Embryonic facial prominence (tissue), 1 donor: ENCODE measurements at regions not wholly inside any gene's neighbourhood (a gene's known extent, or its start where the extent isn't known, plus 50 kb on each side); places are given as distances from the start of the nearest gene placed in this dataset.

Experiments
- DNase-seq: peaks from one replicate; pipeline ENCODE4 v3.0.0-alpha.2; 2016; ENCODE audit errors: extremely low spot score

DNA sequence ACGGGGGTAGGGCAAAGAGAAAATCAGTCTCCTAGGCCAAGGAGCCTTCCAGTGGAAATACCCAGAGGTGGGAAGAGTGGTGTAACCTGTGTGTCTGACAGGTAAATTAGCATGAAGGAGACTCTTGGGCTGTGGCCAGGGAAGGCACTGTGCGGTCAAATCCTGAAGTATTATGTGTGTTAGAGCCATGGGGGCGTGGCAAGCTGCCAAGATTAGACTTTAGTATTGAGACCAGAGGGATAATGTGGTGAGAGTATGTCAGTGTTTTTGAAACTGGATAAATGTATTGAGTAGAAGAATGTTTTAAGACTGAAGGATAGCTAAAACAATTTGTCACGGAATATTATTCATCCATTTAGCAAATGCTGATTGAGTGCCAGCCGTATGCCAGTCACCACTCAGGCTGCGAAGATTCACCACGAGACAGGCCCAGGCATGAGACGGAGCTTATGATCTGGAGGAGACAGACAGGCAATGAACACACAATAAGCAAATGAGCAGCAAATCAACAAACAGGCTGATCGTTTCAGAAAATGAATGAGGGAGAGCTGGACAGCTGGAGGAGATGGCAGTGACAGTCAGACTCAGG, 445.9 kb downstream of the MCTP2 start:
- no peak for DNase-seq

DNA sequence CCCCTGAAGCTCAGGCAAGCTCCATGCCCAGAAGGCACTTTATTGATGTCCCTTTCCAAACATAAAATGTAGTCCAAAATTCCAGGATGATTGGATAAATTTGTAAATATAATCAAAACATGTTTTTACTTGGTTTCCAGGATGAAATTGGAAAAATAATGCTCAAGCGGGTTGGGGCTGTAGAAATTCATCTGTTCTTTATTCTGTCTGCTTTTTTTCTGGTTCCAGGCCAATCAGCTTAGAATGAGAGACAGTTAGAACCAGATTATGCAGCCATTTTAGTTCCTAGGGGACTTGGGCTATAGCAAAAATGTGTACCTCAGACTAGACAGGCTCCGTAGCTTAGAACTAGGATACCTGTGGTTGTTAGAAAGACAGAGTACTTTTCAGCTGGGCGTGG, 450.8 kb downstream of the MCTP2 start:
- DNase-seq, result no peak

DNA sequence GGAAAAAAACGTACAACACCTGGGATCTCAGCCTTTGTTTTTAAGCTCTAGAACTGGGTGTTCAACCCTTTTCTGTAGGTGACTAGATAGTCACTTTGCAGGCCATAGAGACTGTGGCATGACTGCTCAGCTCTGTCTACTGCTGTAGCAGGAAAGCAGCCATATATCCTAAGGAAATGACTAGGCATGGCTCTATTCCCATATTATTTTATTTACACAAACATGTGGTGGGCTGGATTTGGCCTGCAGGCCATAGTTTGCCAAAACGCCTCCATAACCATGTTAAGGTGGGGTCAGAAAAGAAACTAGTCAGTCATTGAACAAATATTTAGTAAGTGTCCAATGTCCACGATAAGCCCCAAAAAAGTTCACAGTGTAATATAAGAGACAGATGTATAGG, 452.5 kb downstream of the MCTP2 start:
- DNase-seq, result no peak

DNA sequence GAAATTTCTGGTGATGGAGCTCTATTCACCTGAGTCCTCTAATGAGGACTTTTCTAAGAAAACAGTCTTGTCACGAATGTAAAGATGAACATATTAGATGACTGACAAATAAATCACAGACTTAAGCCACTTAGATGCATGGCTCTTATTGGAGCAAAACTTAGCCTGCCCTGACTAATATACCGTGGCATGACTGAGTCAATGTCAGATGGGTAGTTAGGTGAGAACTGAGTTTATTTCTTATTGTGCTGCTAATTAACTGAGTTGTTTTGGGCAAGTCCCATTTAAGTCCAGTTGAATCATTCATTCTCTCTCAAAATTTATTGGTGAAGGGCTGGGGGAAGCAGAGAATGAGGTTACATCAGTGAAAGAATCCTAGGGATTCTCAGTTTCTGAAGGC, 459.8 kb downstream of the MCTP2 start:
- no peak for DNase-seq

DNA sequence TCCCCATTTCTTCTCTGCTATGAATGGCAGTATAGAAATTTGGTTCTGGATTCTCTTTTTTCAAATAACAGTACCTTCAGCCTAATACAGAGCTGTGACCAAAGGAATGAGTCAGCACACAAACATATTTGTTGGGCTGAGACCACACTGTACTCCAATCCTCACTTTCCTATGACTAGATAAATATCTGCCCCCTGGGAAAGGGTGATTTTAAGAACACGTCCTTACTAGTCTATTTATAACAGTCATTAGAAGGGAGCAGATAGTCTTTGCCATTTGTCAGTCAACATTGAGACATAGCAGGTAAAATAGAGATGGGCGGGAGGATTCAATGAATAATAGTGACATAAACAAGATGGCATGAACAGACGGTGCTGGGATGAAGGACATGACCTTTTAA, 461.3 kb downstream of the MCTP2 start:
- no peak for DNase-seq

DNA sequence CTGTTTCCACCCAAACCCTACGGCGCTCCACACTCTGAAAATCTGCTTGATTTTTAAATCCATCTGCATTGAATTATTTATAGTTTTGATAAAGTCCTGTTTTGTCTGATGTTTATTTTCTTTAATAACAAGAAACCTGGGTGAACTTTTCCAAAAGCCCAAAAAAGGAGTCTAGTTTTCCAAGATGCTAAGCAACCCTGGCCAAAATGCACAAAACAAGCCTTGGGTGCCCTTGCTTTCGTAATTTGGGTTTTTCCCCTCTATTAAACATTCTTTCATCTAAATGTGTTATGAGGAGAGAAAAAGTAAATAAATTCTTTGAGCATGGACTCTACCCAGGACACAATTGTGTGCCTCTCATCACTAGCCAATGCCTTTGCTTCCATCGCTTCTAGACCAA, 468.9 kb downstream of the MCTP2 start:
- DNase-seq, result no peak

DNA sequence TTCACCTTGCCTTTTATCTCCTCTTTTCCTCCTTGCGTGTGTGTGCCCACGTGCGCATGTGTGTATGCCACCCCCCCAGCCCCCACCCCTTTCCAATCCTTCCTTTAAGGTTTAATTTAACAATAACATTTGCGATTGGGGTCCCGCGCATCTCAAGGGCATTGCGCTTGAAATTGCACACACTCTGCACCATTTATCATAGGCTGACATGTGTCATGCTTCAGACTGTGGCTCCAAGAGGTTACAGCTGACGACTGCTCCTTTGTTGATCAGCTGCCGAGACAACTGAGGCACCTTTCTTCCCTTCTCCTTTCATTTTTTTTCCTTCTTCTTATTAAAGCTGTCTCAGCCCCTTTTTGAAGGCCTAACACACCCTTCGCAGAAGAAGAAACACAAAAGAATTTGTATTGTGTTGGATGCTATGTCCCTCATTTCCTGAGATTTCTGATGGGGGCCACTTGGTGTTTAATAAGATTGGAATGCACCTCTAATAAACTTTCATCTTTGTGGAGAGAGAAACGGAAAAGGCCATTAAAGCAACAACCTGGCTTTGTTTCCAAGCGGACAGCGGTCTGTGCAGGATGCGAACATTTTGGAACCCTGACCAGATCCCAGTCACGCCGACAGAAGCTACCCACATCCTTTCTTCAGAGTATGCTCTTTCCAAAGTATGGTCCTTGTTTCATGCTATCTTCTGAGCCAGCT, 470.1 kb downstream of the MCTP2 start:
- no peak for DNase-seq

DNA sequence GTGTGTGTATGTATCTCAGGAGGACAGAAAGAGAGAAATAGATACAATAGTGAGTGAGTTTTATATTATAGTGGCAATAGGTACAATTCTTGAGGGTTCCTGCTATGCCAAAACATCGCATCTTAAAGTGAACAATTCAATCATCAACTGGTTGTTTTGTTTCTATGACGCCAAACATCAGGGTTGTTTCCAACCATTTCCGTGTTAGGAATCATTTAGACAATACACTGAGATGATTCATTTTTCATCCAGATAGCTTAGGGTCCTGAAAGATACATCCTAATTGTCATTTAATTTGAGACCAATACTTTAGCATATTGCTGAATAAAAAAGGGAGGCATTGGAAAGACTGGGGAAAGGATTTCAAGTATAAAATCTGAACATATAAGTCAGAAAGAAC, 472.2 kb downstream of the MCTP2 start:
- DNase-seq, result no peak

DNA sequence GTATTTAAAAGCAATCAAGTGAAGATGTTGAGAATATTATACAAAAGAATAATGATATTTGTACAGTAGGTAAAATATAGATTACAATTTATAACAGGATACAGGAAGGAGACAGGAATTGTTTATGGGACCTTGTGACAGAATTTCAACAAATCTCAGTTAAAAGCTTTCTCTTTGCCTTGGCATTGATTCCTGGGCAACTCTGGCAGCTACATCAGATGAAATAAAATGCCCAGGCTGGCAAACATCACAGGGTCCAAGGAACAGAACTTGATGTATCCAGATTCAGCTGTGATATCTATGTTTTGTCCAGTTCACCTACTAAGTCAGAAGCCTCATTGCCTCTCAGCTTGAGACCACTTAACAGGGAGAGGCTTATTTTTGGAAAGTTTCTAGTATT, 473.1 kb downstream of the MCTP2 start:
- no peak for DNase-seq

DNA sequence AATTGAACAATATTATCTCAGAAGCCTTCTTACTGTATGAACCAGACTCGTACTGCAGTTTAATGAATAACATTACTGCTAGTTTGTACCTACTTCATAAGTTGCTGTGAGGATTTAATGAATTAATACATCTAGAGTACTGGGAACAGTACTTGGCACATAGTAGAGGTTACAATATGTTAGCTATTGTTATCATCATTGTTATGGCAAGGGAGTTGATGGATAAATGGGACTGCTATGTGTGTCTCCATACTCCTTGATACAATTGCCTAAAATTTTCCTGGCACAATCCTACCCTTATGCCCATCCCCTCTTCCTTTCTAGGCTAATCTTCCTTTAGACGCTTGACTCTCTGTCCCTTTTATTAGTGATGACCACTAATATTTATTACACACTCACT, 473.6 kb downstream of the MCTP2 start:
- DNase-seq, result no peak

DNA sequence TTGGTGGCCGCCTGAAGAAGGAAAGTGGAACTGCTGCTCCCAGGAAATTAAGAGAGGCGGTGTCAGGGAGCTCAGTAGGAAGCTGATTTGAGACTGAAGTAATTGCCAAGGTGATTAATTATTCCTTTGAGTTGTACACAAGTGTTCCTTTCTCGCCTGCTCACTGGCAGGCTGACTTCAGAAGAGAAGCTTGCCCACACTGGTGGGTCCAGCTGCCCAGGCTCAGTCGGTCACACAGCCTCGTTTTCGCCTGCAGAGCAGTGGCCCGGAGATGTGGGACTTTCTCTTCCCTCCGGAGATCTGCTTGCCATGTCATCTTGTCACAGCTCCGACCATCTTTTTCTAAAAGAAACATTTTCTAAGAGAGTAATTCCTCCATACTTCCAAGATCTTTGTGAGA, 478.0 kb downstream of the MCTP2 start:
- no peak for DNase-seq

DNA sequence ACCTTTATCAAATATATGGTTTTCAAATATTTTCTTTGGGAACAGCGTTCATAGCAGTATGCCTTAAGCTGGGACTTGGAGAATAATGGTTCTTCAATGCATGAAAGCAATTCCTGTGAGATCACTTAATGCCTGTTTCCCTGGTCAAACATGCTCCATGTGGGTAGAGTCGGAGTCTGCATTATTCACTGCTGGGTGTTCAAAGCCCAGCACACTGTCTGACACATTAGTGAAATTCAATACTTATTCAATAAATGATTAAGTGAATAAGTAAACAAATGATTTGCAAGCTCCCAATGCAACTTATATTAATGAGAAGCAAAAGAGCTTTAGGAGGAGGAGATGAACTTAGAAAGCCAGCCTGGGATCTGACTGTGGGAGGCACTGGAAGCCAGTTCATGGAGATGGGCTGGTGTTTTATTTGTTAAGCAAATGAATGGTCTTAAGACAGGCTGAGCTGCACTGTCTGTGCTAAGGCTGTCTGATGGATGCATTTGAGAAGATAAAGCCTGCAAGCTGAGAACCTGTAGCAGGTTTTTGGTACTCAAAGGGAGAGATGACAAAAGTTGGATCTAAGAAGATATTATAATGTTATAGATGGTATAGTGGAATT, 490.8 kb downstream of the MCTP2 start:
- DNase-seq, result no peak

DNA sequence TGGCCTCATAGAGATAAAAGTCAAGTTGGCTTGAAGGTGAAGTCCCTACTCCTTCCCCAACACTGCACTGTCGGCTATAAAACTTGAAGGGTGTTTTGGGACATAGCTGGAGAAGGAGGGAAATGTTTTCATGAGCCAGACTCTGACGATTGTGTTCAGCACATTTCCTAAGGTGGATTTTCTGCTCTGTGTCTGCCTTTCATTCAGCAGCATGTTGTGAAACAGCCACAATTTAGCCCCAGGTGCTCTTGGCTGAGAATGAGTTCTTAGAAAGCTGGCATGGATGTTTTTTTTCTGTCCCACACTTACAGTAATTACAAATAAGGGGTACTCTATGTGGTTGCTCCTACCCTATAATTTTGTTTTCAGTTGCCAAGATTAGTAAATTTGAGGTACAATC, 492.4 kb downstream of the MCTP2 start:
- DNase-seq, result no peak

DNA sequence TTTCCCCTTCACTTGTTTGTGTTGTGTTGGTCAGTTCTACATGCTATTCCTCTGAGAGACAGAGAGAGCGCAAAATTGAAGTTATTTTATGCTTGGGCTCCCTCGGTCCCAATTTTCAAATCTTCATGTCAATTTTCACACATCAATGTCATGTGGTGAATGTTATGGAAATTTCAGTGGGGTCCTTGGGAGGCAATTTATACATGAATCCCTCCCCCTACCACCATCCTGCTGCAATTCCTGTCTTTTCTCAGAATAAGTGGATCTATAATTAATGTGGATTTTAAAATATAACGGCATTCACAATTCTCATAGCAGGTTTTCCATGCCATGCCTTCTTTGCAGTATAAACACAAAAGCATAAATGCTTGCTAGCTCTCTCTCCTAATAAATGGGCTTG, 499.9 kb downstream of the MCTP2 start:
- DNase-seq, result no peak

DNA sequence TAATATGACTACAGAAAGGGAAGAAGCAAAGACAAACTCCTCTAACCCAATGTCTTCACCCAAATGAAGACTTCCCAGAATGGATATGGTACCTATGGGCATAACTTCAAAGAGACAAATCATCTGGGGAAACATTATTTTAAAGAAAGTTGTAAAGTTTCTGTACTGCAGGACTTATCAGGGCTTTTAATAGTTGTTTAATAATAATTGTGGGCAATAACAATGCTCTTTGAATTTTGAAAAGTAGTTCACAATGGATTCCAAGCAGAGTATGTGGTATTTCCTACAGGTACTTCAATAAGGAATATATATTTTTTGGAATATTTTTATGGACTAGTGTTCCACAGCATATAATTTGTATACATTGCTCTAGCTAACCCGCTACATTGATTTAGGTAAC, 503.1 kb downstream of the MCTP2 start:
- no peak for DNase-seq

DNA sequence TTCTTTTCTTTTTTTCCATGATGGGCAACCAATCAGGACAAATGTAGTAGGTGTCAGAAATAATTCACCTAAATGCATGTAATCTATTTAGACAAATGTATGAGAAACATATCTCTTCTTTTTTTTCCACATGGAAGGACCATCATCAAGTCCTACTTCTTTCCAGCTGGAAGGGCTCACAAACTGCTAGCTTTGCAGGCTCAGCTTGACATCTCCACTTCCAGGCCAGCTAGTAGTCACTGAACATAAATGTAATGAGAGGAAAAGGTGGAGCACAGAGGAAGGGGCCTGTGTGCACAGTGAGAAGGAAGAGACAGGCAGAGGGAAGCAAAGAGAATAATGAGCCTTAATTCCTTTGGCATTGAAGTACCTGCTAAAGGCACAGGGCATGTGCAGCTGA, 504.9 kb downstream of the MCTP2 start:
- DNase-seq, result no peak

DNA sequence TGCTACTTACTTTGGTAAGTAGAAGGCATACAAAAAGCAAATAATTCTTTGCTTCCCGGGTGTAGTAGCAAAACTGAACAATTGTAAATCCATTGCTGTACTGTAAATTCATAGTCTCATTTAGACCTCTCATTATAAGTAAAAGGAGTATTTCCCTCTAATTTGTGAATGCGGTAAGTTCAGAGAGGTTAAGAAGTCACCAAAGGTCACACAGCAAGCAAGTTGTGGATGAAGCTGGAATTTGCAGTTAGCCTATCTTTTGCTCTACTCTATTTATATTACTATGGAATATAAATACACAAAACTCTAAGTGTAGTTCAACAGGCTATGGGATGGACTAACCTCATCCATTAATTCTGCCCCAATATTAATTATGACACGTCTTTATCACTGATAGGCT, 508.3 kb downstream of the MCTP2 start:
- no peak for DNase-seq

DNA sequence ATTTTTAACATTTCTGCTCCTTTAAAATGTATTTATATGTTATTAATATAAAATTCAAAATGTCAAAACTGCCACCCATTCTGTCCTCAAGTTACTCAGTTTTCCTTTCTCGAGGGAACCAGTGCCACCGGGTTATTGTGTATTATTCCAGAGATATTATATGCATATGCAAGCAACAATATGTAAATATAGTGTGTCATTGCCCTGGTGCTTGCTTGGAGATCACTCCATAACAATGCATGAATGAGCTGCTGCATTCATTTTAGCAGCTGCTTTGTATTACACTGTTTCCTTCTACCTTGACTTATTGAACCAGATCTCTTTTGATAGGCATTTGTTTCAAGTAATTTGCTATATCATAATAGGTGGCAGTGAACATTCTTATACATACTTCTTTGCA, 509.1 kb downstream of the MCTP2 start:
- no peak for DNase-seq

DNA sequence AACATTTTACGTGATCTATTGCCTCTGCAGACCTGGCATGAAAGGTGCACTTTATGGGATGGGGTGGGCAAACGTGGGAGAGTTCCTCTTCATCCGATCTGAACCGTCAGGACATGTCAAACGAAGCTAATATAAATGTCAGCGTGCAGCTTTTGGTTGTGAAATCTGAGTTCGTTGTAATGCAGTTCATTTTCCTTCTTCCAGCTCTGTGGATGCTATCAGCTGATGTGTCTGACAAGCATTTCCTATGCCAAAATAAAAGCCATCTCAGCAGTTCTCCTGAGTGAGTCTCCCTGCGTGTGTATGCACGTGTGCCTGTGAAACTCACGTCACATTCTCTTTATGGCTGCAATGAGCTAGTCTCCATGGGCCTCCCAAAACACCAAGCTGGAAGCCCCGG, 512.3 kb downstream of the MCTP2 start:
- no peak for DNase-seq

DNA sequence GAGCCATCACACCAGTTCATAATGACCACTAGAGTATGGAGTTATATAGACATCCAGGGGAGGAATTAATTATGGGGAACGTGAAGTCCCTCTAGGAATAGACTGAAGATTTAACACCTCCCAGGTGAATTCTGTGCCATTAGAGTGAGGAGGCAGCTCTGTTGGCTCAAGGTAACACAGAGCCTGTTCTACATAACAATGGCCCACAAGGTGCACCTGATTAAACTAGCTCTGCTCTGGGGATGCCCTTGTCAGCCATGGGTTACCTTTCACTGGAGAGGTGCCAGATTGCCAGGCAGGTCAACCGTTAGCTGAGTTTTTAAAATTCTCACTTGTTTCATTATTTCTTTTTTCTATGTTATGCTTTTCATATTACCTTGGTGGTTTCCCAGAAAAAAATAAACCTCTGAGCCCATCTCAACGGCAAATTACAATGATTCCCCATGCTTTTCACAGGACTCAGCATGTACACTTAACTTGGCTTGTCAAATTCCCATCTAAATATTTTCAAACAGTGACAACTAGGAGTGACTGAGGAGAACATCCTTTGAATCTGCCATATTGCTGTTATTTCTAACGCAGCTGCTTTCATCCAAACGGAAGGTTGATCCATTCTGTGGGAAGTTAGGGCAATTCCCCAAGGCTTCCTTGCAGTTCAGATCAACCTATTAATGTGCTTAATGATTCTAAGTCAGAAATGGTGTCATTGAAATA, 512.9 kb downstream of the MCTP2 start:
- no peak for DNase-seq

DNA sequence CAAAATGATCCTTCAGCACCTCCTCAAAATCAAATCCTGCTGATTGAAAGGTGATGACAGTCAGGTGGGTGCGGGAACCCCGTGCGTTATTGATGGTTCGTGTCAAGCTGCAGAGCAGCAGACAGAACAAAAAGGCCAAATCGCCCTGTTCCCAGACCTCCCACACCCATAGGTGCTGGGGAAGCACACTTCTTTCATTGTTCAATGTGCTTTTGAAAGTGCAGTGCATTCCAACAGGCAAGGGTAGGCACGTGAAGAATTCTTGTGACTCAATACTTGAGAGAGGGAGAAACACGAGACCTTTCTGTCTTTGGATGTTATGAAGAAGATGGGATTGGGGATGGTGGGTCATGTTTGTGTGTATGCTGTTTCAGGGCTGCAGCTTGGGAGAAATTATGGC, 514.0 kb downstream of the MCTP2 start:
- no peak for DNase-seq

DNA sequence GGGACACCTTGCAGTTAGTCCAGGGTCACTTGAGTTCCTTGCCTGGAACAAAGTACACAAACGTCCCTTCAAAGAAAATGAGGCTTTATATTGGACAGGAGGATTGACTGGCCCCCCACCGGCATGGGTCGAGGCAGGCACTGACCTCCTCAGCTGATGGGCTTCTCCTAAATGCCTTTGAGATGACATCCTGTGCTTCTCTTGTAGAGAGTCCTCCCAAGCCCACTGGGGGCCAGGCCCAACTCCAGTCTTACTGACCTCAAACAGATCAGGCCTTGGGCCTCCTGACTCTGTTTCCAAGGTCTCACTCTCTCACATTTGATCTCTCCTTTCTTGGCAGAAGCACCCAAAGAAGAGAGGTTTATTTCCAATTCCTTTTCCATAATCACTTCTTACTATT, 516.1 kb downstream of the MCTP2 start:
- DNase-seq, result no peak
